Hepatocyte (in vitro differentiated cells): ENCODE measurements at regions not wholly inside any gene's neighbourhood (a gene's known extent, or its start where the extent isn't known, plus 50 kb on each side); places are given as distances from the start of the nearest gene placed in this dataset.

Experiments used
- EZH2 ChIP-seq: fragments of 200-600 bp; sonication (generic); IDR thresholded peaks from 2 replicates; pipeline ENCODE4 v1.6.1; 2016; ENCODE audit warnings: antibody characterized with exemption, mild to moderate bottlenecking, borderline replicate concordance
- EZH2phosphoT487 ChIP-seq: fragments of 200-600 bp; sonication (generic); IDR thresholded peaks from one replicate; pipeline ENCODE4 v1.6.1; 2018; ENCODE audit warnings: antibody characterized with exemption, mild to moderate bottlenecking, low read depth, moderate library complexity; ENCODE audit not compliant: unreplicated experiment, severe bottlenecking
- TF ChIP-seq, protein P1 (sequence below): fragments of 200-600 bp; sonication (generic); IDR thresholded peaks from 2 replicates; pipeline ENCODE4 v1.5.1; 2016; ENCODE audit warnings: antibody characterized with exemption, mild to moderate bottlenecking; ENCODE audit not compliant: poor library complexity

DNA sequence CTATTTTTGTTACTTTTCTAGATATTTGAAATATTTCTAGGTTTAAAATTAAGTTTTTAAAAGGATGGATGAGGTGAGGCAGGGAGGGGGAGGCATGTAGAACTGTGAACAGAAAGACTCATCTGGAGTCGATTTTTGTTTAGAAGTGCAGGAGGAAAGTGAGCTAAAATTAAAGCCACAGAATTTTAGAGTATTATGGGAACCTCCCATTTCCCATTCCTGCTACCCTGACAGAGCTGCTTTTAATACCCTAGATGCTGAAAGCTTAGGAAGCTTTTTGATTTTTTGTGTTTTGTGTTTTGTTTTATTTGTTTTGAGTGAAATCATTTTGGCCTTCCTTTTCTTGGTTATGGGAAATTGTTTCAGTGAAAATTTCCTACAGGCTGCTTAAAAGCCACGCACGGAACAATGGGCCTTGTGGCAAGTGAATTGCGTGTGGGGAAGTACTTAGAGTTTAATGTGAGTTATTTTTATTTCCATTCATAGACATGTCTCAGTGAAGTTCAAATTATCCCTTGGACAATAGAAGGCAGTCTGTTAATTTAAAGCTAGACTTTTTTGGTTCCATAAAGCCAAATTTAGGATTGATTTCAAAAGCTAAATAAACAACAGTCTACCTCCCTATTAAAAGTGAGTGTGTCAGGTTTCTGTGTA, 102.0 kb upstream of the HDAC9 start:
- TF ChIP-seq, protein P1, sequence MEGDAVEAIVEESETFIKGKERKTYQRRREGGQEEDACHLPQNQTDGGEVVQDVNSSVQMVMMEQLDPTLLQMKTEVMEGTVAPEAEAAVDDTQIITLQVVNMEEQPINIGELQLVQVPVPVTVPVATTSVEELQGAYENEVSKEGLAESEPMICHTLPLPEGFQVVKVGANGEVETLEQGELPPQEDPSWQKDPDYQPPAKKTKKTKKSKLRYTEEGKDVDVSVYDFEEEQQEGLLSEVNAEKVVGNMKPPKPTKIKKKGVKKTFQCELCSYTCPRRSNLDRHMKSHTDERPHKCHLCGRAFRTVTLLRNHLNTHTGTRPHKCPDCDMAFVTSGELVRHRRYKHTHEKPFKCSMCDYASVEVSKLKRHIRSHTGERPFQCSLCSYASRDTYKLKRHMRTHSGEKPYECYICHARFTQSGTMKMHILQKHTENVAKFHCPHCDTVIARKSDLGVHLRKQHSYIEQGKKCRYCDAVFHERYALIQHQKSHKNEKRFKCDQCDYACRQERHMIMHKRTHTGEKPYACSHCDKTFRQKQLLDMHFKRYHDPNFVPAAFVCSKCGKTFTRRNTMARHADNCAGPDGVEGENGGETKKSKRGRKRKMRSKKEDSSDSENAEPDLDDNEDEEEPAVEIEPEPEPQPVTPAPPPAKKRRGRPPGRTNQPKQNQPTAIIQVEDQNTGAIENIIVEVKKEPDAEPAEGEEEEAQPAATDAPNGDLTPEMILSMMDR, result no peak
- no peak for TF ChIP-seq EZH2phosphoT487
- no peak for TF ChIP-seq EZH2
